Ascending aorta (tissue), 2 donors: ENCODE measurements at regions not wholly inside any gene's neighbourhood (a gene's known extent, or its start where the extent isn't known, plus 50 kb on each side); places are given as distances from the start of the nearest gene placed in this dataset.

Experiments
- DNase-seq, 2 donors: peaks; one replicate each; pipeline ENCODE4 v3.0.0-alpha.2; 2019; ENCODE audit warnings: low spot score in 2 of 2
- H3K27ac ChIP-seq, 2 donors: fragments of 200-600 bp; sonication (generic); one replicate each; pipeline ENCODE4 v1.5.1; 2016 to 2017; ENCODE audit warnings: mild to moderate bottlenecking in 1 of 2
- H3K27me3 ChIP-seq: fragments of 200-600 bp; sonication (generic); one replicate; pipeline ENCODE4 v1.5.1; 2017
- H3K36me3 ChIP-seq, 2 donors: fragments of 200-600 bp; sonication (generic); one replicate each; pipeline ENCODE4 v1.5.1; 2016
- H3K4me1 ChIP-seq, 2 donors: fragments of 200-600 bp; sonication (generic); one replicate each; pipeline ENCODE4 v1.5.1; 2016 to 2017; ENCODE audit warnings: mild to moderate bottlenecking in 1 of 2
- H3K4me3 ChIP-seq, 2 donors: fragments of 200-600 bp; sonication (generic); one replicate each; pipeline ENCODE4 v1.5.1; 2016 to 2017; ENCODE audit warnings: mild to moderate bottlenecking in 1 of 2
- H3K9me3 ChIP-seq, 2 donors: fragments of 200-600 bp; sonication (generic); one replicate each; pipeline ENCODE4 v1.5.1; 2016
- CTCF ChIP-seq, 3 experiments: fragments of 200-600 bp in 2 of 3; fragments of 450-650 bp in 1 of 3; sonication (generic) in 2 of 3; IDR thresholded peaks; one replicate each; pipeline ENCODE4 v1.5.1; 2016 to 2019; ENCODE audit warnings: antibody characterized with exemption in 3 of 3, mild to moderate bottlenecking in 1 of 3, moderate library complexity in 1 of 3
- intact Hi-C: fragments of 100-400 bp; cut with DNase I; formaldehyde crosslinking; loops from one replicate; pipeline ENCODE4 v1.15.1; 2023

DNA sequence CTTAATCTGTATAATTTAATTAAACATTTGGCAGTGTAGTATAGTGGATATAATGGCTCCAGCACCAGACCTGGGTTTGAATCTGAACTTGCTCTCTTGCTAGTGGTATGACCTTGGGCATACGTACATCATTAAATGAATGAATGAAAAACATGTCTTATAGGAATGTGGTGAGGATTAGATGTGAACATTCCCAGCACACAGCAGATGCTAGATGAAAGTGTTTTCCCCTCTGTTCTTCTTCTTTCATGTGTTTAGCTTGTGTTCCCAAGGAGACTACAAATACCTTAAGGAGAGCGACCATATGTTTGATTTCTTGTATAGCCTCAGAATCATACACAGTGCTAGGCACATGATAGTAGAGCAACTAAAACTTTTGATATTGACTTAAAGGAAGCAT is 56.5 kb downstream of the CT47B1 start:
- no peak overlapping the region for H3K27ac ChIP-seq
- no peaks in the 10 kb centered on the region for H3K4me1 ChIP-seq
- TF ChIP-seq CTCF (IDR thresholded peaks at IDR 0.05) = no peak
- H3K36me3 ChIP-seq = no peaks in the 10 kb centered on the region
- intact Hi-C loops = no loop called here
- H3K9me3 ChIP-seq = no peaks in the 10 kb centered on the region
- no peak for DNase-seq
- H3K27me3 ChIP-seq = no peaks in the 10 kb centered on the region
- H3K4me3 ChIP-seq = no peak overlapping the region

DNA sequence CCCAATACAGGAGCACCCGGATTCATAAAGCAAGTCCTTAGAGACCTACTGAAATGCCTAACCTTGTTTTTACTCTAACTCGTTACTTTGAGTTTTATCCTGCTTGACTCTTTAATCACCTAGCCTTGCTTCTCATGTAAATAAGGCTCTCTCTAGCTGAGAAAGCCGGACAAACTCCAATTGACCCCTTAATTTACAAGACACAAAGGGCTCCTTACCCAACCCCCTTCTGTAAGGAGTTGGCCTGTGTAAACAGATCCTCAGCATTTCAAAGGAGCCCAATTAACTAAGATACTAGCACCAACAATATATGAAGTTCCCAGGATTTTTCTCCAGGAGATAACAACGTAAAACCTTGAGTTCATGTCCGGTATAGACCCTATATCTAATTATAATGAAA is 61.7 kb downstream of the CT47B1 start:
- Histone ChIP-seq H3K27me3 (no peaks in the 10 kb centered on the region), H3K36me3 (no peaks in the 10 kb centered on the region), H3K9me3 (no peaks in the 10 kb centered on the region), H3K4me3 (no peak overlapping the region), H3K27ac (no peak overlapping the region), H3K4me1 (no peaks in the 10 kb centered on the region)
- intact Hi-C loops = no loop called here
- DNase-seq = no peak
- no peak for TF ChIP-seq CTCF (IDR thresholded peaks at IDR 0.05)

- no peak for DNase-seq
- H3K4me1 ChIP-seq = no peaks in the 10 kb centered on the region
- no peaks in the 10 kb centered on the region for H3K9me3 ChIP-seq
- H3K4me3 ChIP-seq = no peak overlapping the region
- H3K27me3 ChIP-seq = no peaks in the 10 kb centered on the region
- H3K36me3 ChIP-seq = no peaks in the 10 kb centered on the region
- intact Hi-C loops = no loop called here
- TF ChIP-seq CTCF (IDR thresholded peaks at IDR 0.05) = no peak
- no peak overlapping the region for H3K27ac ChIP-seq
These were observed 74.2 kb downstream of the CT47B1 start for GRCh38 chrX:120801426-120801825.

DNA sequence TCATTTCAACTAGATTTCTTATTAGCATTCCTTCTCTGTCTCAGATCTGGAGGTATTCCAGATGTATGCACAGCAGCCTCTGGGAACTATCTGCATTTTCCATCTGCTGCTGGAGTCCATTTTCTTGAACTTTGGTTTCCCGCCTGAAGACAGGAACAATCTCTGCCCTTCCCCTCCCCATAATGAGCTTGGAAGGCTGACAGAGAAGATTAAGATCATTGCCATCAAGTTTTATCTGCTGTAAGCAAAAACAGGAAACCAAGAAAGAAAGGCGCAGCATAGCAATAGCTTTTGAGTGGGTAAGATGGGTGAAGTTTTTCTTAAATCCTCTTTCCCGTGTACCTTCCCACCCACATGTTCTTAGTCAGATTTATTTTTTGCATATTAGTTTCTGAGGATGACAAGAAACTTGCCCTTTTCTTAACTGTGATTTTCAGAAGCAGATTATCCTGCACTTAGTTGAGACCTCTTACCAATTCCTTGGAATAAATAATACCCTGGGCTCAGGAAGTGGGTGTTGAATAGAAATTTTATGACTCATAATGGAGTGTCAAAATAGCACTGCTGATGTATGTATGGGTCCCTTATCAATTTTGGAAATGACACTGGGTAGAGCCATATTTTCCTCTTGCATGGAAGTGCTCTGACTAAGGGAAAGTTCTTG is 78.3 kb downstream of the CT47B1 start:
- Histone ChIP-seq H3K9me3 (no peaks in the 10 kb centered on the region), H3K4me1 (no peaks in the 10 kb centered on the region), H3K4me3 (no peak overlapping the region), H3K27me3 (no peaks in the 10 kb centered on the region), H3K27ac (no peak overlapping the region), H3K36me3 (no peaks in the 10 kb centered on the region)
- intact Hi-C loops = no loop called here
- no peak for TF ChIP-seq CTCF (IDR thresholded peaks at IDR 0.05)
- DNase-seq = no peak

GRCh38 chrX:120795301-120795700 is 80.4 kb downstream of the CT47B1 start:
- TF ChIP-seq CTCF (IDR thresholded peaks at IDR 0.05) = no peak
- Histone ChIP-seq H3K27me3 (no peaks in the 10 kb centered on the region), H3K36me3 (no peaks in the 10 kb centered on the region), H3K27ac (no peak overlapping the region), H3K4me3 (no peak overlapping the region), H3K9me3 (no peaks in the 10 kb centered on the region), H3K4me1 (peaks cover 0 to 8% of the 10 kb centered on the region in 2 donors)
- DNase-seq = no peak
- intact Hi-C loops = no loop called here

DNA sequence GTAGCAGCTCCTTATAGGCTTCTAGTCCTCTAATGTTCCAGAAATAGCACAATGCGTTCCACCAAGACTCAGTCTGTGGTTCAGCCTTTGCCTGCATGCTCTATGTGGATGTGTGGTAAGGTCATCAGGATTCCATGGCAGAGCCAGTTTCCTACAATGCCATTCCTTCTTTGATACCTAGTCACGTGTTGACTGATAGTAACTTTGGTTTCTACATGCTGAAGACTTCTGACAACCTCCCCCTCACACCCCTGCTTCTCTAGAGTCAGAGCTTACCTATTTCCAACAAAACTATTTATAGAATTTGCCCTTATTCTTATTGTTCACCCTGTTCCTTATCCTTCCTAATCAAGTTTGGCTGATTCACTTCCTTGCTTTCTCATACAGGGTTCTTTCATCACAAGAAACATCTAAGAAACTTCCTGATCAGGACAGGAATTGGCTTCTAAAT is 81.1 kb downstream of the CT47B1 start:
- H3K4me1 ChIP-seq = peaks cover 0 to 9% of the 10 kb centered on the region in 2 donors
- no peak for DNase-seq
- TF ChIP-seq CTCF (IDR thresholded peaks at IDR 0.05) = no peak
- H3K27me3 ChIP-seq = no peaks in the 10 kb centered on the region
- intact Hi-C loops = no loop called here
- no peak overlapping the region for H3K27ac ChIP-seq
- H3K9me3 ChIP-seq = no peaks in the 10 kb centered on the region
- H3K36me3 ChIP-seq = no peaks in the 10 kb centered on the region
- H3K4me3 ChIP-seq = no peak overlapping the region
